CD4-positive, alpha-beta memory T cell (primary cell): ENCODE measurements at regions not wholly inside any gene's neighbourhood (a gene's known extent, or its start where the extent isn't known, plus 50 kb on each side); places are given as distances from the start of the nearest gene placed in this dataset.
"Not testable (repeated sequence)": the region's sequence is repeated elsewhere in the genome, so short reads cannot be mapped to it uniquely, and the experiment has no call there.

Experiments used
- CTCF ChIA-PET: fragments of 350-600 bp; sonication (Branson Sonifier 250); formaldehyde crosslinking; loops from one replicate; lab custom pipeline; 2021; ENCODE audit warnings: inconsistent platforms; ENCODE audit not compliant: partially characterized antibody; lab: Charles Lee
- POLR2A ChIA-PET: fragments of 350-600 bp; sonication (Branson Sonifier 250); formaldehyde crosslinking; loops from one replicate; lab custom pipeline; 2021; ENCODE audit not compliant: partially characterized antibody; lab: Charles Lee
- DNase-seq, 5 donors: peaks; one replicate each; pipeline versions ENCODE4 v3.0.0 to v3.0.0-alpha.2; 2020 to 2022; ENCODE audit warnings: mixed read lengths in 1 of 5
- H3K27ac ChIP-seq: one replicate; pipeline ENCODE4 v1.7.0; 2013; ENCODE audit warnings: low read depth, low read length
- H3K27me3 ChIP-seq: 2 replicates; pipeline ENCODE4 v1.7.0; 2013; ENCODE audit warnings: mild to moderate bottlenecking, low read length, moderate library complexity; ENCODE audit not compliant: insufficient read depth
- H3K36me3 ChIP-seq: 2 replicates; pipeline ENCODE4 v1.7.0; 2013; ENCODE audit warnings: mild to moderate bottlenecking, low read length, moderate library complexity; ENCODE audit not compliant: insufficient read depth
- H3K4me1 ChIP-seq: 2 replicates; pipeline ENCODE4 v1.7.0; 2013; ENCODE audit warnings: mild to moderate bottlenecking, low read length, moderate library complexity; ENCODE audit not compliant: insufficient read depth
- H3K4me3 ChIP-seq, 2 donors: one replicate each; pipeline ENCODE4 v1.7.0; 2013; ENCODE audit warnings: low read length in 2 of 2, mild to moderate bottlenecking in 1 of 2
- H3K9me3 ChIP-seq, 2 donors: one replicate each; pipeline ENCODE4 v1.7.0; 2013; ENCODE audit warnings: low read length in 2 of 2, control low read depth in 1 of 2; ENCODE audit not compliant: control insufficient read depth in 1 of 2
- H3K27ac Mint-ChIP-seq, 7 donors: one replicate each; pipeline ENCODE4 v1.8.0; 2020 to 2021; ENCODE audit warnings: mixed read lengths in 7 of 7, mild to moderate bottlenecking in 6 of 7, inconsistent platforms in 3 of 7, moderate library complexity in 3 of 7
- H3K27me3 Mint-ChIP-seq, 2 donors: one replicate each; pipeline ENCODE4 v1.8.0; 2020 to 2021; ENCODE audit warnings: mixed read lengths in 2 of 2
- H3K36me3 Mint-ChIP-seq, 2 donors: one replicate each; pipeline ENCODE4 v1.8.0; 2020 to 2021; ENCODE audit warnings: mixed read lengths in 2 of 2, inconsistent platforms in 1 of 2, mild to moderate bottlenecking in 1 of 2
- H3K4me1 Mint-ChIP-seq, 4 donors: one replicate each; pipeline ENCODE4 v1.8.0; 2020 to 2021; ENCODE audit warnings: mixed read lengths in 4 of 4, mild to moderate bottlenecking in 1 of 4
- H3K4me3 Mint-ChIP-seq, 8 donors: one replicate each; pipeline ENCODE4 v1.8.0; 2020 to 2021; ENCODE audit warnings: mixed read lengths in 8 of 8, mild to moderate bottlenecking in 7 of 8, moderate library complexity in 6 of 8, inconsistent platforms in 3 of 8
- H3K9me3 Mint-ChIP-seq, 8 donors: one replicate each; pipeline ENCODE4 v1.8.0; 2020 to 2021; ENCODE audit warnings: mixed read lengths in 8 of 8, mild to moderate bottlenecking in 5 of 8, inconsistent platforms in 3 of 8, moderate library complexity in 1 of 8
- intact Hi-C: fragments of 100-400 bp; cut with micrococcal nuclease; formaldehyde crosslinking; loops from one replicate; pipeline ENCODE4 v1.15.1; 2023

- no peak for DNase-seq
- H3K36me3 Mint-ChIP-seq = no peaks in the 10 kb centered on the region
- ChIA-PET POLR2A (no interaction called here), CTCF (interaction anchor here (0.8 to 12.2 kb wide), 10 partner anchors 11 to 144 kb away, joined by 3 to 127 read pairs (median 5); no protein-coding TSS in a partner anchor)
- peak overlapping the region in 4 of 7 donors; percentile 12 to 88 (median 75) for H3K27ac Mint-ChIP-seq
- peak overlapping the region in 7 of 8 donors; percentile 24 to 80 (median 72) for H3K4me3 Mint-ChIP-seq
- peaks cover 17 to 61% (median 44%) of the 10 kb centered on the region in 4 donors for H3K4me1 Mint-ChIP-seq
- H3K27me3 Mint-ChIP-seq = no peaks in the 10 kb centered on the region
- Histone ChIP-seq H3K4me1 (peaks cover 42% of the 10 kb centered on the region), H3K9me3 (no peaks in the 10 kb centered on the region), H3K27me3 (no peaks in the 10 kb centered on the region), H3K36me3 (no peaks in the 10 kb centered on the region), H3K27ac (no peak overlapping the region), H3K4me3 (no peak overlapping the region)
- H3K9me3 Mint-ChIP-seq = no peaks in the 10 kb centered on the region
- intact Hi-C loops = no loop called here
These were observed 703.7 kb downstream of the TMEM121 start for GRCh38 chr14:106230071-106230470.

DNA sequence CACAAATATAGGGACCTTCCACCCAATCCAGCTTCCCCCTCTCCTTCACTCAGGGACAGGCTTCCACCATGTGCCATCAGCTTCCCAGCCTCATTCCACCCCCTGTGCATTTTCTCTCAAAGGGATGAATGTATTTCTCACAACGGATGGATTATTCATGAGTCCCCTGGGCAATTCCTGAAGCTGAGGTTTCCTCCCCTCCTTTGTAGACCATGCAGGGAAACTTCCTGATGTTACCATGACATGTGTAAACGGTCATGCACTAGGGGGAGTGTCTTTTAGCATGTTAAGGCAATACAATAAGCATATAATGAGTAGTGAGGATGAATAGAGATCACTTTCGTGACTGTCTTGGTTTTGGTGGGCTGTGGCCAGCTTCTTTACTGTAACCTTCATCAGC, 706.8 kb downstream of the TMEM121 start:
- intact Hi-C loops, H3K36me3 ChIP-seq, H3K9me3 ChIP-seq, DNase-seq, H3K27me3 Mint-ChIP-seq, H3K9me3 Mint-ChIP-seq, H3K4me3 Mint-ChIP-seq, H3K36me3 Mint-ChIP-seq, H3K4me3 ChIP-seq, H3K27ac ChIP-seq, H3K27me3 ChIP-seq: not testable (repeated sequence)
- Mint-ChIP-seq H3K27ac (peak overlapping the region in 2 of 7 donors; percentile 53 to 67), H3K4me1 (peaks cover 17 to 49% (median 32%) of the 10 kb centered on the region in 4 donors)
- ChIA-PET POLR2A (interaction anchor here (0.8 to 1.2 kb wide), 2 partner anchors 23 to 53 kb away, joined by 3 to 4 read pairs; no protein-coding TSS in a partner anchor), CTCF (interaction anchor here (1.3 to 12.2 kb wide), 6 partner anchors 10 to 77 kb away, joined by 4 to 127 read pairs (median 8); no protein-coding TSS in a partner anchor)
- peaks cover 35% of the 10 kb centered on the region for H3K4me1 ChIP-seq

GRCh38 chr14:106234525-106235254, 708.3 kb downstream of the TMEM121 start:
- POLR2A ChIA-PET, H3K9me3 Mint-ChIP-seq, H3K36me3 Mint-ChIP-seq, H3K9me3 ChIP-seq, H3K27me3 ChIP-seq, H3K36me3 ChIP-seq, H3K4me3 ChIP-seq, H3K27ac ChIP-seq: not testable (repeated sequence)
- CTCF ChIA-PET = interaction anchor here (0.6 to 12.2 kb wide), 11 partner anchors 11 to 302 kb away, joined by 3 to 127 read pairs (median 4); no protein-coding TSS in a partner anchor
- peaks cover 3 to 11% of the 10 kb centered on the region in 2 donors for H3K27me3 Mint-ChIP-seq
- H3K27ac Mint-ChIP-seq = peak overlapping the region in 2 of 7 donors; percentile 46 to 63
- peak overlapping the region in 2 of 8 donors; percentile 13 to 22 for H3K4me3 Mint-ChIP-seq
- H3K4me1 ChIP-seq = peaks cover 24% of the 10 kb centered on the region
- DNase-seq = peak; percentile 26 to 39 (median 29)
- intact Hi-C loops = loop anchor here (1.0 kb wide), 1 partner anchor 25 kb away; no protein-coding TSS in a partner anchor
- H3K4me1 Mint-ChIP-seq = peaks cover 12 to 37% (median 22%) of the 10 kb centered on the region in 4 donors

DNA sequence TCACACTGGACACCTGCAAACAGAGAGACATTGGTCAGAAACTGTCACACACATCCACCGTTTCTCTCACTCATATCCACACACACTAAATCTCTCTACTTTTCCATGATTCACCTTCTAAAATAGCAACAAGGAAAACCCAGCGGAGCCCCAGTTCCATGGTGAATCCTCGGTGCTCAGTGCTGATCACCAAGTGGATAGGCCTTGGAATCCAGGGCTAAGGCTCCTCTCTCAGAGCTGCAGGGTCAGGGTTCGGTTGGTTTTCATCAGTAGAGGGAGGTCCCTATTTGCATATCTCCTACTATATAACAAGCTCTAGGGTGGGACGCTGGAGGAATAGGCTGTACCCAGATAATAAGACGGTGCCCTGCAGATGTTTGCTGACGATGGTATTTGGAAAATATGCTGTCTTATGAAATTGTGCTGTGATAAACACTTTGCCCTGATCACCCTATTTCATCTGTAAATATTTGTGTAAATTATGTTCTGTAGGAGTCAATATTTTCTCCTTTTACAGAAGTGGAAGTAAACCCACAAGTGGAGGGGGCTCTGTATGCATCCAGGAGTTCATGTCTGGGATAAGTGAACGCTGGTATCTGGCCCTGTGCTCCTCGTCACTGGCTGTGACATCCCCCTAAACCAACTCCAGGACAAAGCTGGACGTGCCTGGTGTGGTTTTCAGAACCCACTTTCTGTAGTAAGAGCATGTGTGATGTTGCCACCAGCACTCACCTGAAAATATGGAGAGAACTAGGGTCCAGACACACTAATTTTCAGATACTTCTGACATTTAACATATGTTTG, 709.2 kb downstream of the TMEM121 start:
- no peaks in the 10 kb centered on the region for H3K27me3 ChIP-seq
- H3K27me3 Mint-ChIP-seq = peaks cover 3 to 13% of the 10 kb centered on the region in 2 donors

DNA sequence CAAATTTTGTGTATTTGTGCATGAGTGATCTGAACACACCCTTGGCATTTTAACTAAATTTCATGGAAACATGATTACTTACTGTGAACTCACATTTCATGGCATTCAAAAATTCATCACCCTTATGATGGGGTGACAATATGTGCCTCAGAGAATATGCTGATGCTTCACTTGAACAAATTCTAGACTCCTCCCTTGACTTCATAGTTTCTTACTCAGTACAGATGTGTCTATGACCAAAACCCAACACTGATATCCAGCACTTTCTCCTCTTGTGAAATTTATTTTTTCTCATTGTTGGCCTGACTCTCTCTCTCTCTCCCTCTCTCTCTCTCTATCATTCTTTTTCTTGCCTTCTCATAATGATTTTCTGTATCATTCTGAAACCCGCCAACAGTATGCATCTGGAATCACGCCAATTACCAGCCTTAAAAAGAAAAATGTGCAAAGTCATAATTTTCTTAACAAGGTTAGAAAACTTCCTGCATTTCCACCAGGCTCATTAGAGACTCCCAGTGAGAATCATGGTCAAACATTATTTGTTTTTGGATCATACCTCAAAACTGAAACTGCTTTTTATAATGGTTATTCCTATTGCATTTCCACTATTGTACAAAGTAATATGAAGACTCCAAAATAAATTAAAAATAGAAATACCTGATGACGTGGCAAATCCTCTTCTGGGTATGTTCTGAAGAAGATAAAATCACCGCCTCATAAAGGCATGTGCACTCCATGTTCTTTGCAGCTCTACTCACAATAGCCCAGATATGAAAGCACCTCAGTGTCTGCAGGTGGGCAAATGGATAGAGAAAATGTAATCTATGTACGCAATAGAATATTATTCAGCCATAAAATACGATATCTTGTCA, 722.2 kb downstream of the TMEM121 start:
- no peak for DNase-seq
- Mint-ChIP-seq H3K4me1 (peaks cover 0 to 2% (median 0%) of the 10 kb centered on the region in 4 donors), H3K27ac (no peak overlapping the region), H3K27me3 (peaks cover 27 to 56% of the 10 kb centered on the region in 2 donors), H3K4me3 (no peak overlapping the region), H3K36me3 (peaks cover 0 to 2% of the 10 kb centered on the region in 2 donors), H3K9me3 (peaks cover 0 to 14% (median 5%) of the 10 kb centered on the region in 8 donors)
- Histone ChIP-seq H3K4me1 (no peaks in the 10 kb centered on the region), H3K9me3 (no peaks in the 10 kb centered on the region), H3K4me3 (no peak overlapping the region), H3K27me3 (no peaks in the 10 kb centered on the region), H3K36me3 (no peaks in the 10 kb centered on the region), H3K27ac (no peak overlapping the region)
- ChIA-PET POLR2A (no interaction called here), CTCF (interaction anchor here (3.0 kb wide), 1 partner anchor 9 kb away, joined by 15 read pairs; no protein-coding TSS in a partner anchor)
- intact Hi-C loops = no loop called here

More for the DNA sequence above, 709.2 kb downstream of the TMEM121 start:
- no peak for DNase-seq
- Mint-ChIP-seq H3K36me3 (no peaks in the 10 kb centered on the region), H3K4me3 (peak overlapping the region in 1 of 8 donors; percentile 2), H3K4me1 (peaks cover 9 to 32% (median 17%) of the 10 kb centered on the region in 4 donors), H3K9me3 (no peaks in the 10 kb centered on the region), H3K27ac (peak overlapping the region in 2 of 7 donors; percentile 10 to 66)
- Histone ChIP-seq H3K4me1 (peaks cover 18% of the 10 kb centered on the region), H3K27ac (no peak overlapping the region), H3K4me3 (no peak overlapping the region), H3K9me3 (no peaks in the 10 kb centered on the region), H3K36me3 (no peaks in the 10 kb centered on the region)
- CTCF ChIA-PET = interaction anchor here (0.6 to 12.2 kb wide), 7 partner anchors 12 to 301 kb away, joined by 3 to 127 read pairs (median 3); no protein-coding TSS in a partner anchor
- intact Hi-C loops = no loop called here
- POLR2A ChIA-PET = no interaction called here

GRCh38 chr14:106253995-106254394, 727.6 kb downstream of the TMEM121 start:
- DNase-seq, H3K27me3 ChIP-seq, H3K9me3 ChIP-seq, H3K4me3 Mint-ChIP-seq, H3K27ac Mint-ChIP-seq, H3K4me1 ChIP-seq, intact Hi-C loops, H3K27ac ChIP-seq, H3K4me3 ChIP-seq, POLR2A ChIA-PET, H3K9me3 Mint-ChIP-seq, CTCF ChIA-PET, H3K4me1 Mint-ChIP-seq, H3K36me3 ChIP-seq, H3K36me3 Mint-ChIP-seq: not testable (repeated sequence)
- H3K27me3 Mint-ChIP-seq = peaks cover 11 to 40% of the 10 kb centered on the region in 2 donors
